Tibial nerve (tissue), 3 donors: ENCODE measurements at regions not wholly inside any gene's neighbourhood (a gene's known extent, or its start where the extent isn't known, plus 50 kb on each side); places are given as distances from the start of the nearest gene placed in this dataset.

Experiments used
- POLR2A ChIP-seq, 2 donors: fragments of 450-650 bp; IDR thresholded peaks; one replicate each; pipeline ENCODE4 v1.6.1; 2017; ENCODE audit warnings: antibody characterized with exemption in 2 of 2, mild to moderate bottlenecking in 2 of 2, moderate library complexity in 2 of 2
- TF ChIP-seq, protein P1 (sequence below), 5 experiments: fragments of 200-600 bp in 3 of 5; fragments of 450-650 bp in 2 of 5; sonication (generic) in 3 of 5; IDR thresholded peaks; one replicate each; pipeline ENCODE4 v1.5.1; 2016 to 2019; ENCODE audit warnings: antibody characterized with exemption in 5 of 5, mild to moderate bottlenecking in 3 of 5, moderate library complexity in 2 of 5

DNA sequence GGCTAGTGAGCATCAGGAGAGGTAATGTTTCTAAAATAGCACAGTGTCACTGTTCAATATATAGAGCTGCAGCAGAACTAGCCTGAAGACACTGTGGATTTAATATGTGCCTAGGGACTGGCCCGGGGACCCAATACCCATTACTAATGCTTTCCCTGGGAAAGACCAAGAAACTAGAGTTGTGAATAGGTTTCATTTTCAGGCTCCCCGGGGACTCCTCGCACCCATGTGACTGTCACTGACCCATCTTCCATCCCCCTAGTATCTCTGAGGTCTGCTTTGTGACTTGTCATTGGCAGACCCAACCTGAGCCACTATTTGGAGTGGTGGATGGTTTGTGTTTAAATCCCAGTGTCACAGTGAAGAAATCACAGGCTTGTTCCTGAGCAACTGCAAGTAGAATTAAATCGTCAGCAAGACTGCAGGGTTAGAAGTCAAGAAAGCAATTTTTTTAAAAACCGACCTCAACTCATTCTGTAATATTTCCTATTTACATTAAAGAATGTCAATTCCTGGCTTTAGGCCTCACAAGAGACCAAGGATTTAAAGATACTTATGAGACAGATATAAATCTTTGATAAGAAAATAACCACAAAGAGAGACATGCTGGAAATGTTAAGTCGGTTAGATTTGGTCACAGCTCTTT is 130.0 kb upstream of the TNR start:
- TF ChIP-seq, protein P1, sequence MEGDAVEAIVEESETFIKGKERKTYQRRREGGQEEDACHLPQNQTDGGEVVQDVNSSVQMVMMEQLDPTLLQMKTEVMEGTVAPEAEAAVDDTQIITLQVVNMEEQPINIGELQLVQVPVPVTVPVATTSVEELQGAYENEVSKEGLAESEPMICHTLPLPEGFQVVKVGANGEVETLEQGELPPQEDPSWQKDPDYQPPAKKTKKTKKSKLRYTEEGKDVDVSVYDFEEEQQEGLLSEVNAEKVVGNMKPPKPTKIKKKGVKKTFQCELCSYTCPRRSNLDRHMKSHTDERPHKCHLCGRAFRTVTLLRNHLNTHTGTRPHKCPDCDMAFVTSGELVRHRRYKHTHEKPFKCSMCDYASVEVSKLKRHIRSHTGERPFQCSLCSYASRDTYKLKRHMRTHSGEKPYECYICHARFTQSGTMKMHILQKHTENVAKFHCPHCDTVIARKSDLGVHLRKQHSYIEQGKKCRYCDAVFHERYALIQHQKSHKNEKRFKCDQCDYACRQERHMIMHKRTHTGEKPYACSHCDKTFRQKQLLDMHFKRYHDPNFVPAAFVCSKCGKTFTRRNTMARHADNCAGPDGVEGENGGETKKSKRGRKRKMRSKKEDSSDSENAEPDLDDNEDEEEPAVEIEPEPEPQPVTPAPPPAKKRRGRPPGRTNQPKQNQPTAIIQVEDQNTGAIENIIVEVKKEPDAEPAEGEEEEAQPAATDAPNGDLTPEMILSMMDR (IDR thresholded peaks at IDR 0.05), result no peak
- TF ChIP-seq POLR2A (IDR thresholded peaks at IDR 0.05), result no peak
